Tibial artery (tissue), 4 donors: ENCODE measurements at regions not wholly inside any gene's neighbourhood (a gene's known extent, or its start where the extent isn't known, plus 50 kb on each side); places are given as distances from the start of the nearest gene placed in this dataset.

Experiments
- DNase-seq, 2 donors: peaks; one replicate each; pipeline ENCODE4 v3.0.0-alpha.2; 2019
- H3K27ac ChIP-seq, 2 donors: fragments of 200-600 bp; sonication (generic) in 1 of 2; 1 replicate in 1 of 2; 2 replicates in 1 of 2; pipeline ENCODE4 v1.5.1; 2018 to 2019; ENCODE audit warnings: mild to moderate bottlenecking in 1 of 2
- H3K27me3 ChIP-seq, 2 donors: fragments of 200-600 bp; sonication (generic) in 1 of 2; one replicate each; pipeline versions ENCODE4 v1.5.1 to v1.6.0; 2016 to 2019
- H3K36me3 ChIP-seq, 3 donors: fragments of 200-600 bp; sonication (generic) in 2 of 3; one replicate each; pipeline ENCODE4 v1.5.1; 2016 to 2019; ENCODE audit warnings: mild to moderate bottlenecking in 2 of 3
- H3K4me1 ChIP-seq, 4 donors: fragments of 200-600 bp; sonication (generic) in 2 of 4; 1 replicate in 3 of 4; 2 replicates in 1 of 4; pipeline ENCODE4 v1.5.1; 2016 to 2019
- H3K4me3 ChIP-seq, 2 donors: fragments of 200-600 bp; sonication (generic) in 1 of 2; 1 replicate in 1 of 2; 2 replicates in 1 of 2; pipeline ENCODE4 v1.5.1; 2018 to 2019; ENCODE audit warnings: mild to moderate bottlenecking in 2 of 2
- H3K9me3 ChIP-seq, 3 donors: fragments of 200-600 bp; sonication (generic) in 1 of 3; one replicate each; pipeline ENCODE4 v1.5.1; 2016 to 2019
- intact Hi-C: fragments of 100-400 bp; cut with DNase I; formaldehyde crosslinking; loops from one replicate; pipeline ENCODE4 v1.15.0; 2023; ENCODE audit warnings: low total_unique reads
- TF ChIP-seq, protein P1 (sequence below), 2 experiments: fragments of 200-600 bp in 1 of 2; fragments of 450-650 bp in 1 of 2; IDR thresholded peaks; one replicate each; pipeline ENCODE4 v1.5.1; 2017 to 2019; ENCODE audit warnings: antibody characterized with exemption in 2 of 2, mild to moderate bottlenecking in 1 of 2, moderate library complexity in 1 of 2

DNA sequence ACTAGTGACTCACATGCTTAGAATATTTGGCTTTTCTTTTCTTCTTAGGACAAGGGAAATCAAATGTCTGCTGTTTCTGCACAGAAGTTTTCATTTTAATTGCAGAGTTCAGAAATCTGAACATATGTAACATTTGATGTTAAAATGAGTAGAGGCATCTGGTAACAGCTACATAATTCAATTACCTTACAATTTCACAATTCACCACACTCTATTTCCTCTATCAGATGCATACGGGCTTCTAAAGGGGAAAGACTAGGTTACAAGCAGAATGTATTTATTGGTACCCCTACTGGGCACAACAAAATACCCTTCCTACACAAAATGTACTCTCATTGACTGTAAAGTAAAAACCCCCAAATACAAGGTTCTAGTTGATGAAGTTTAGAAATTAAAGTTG lies 176.0 kb downstream of the SOX2 start:
- TF ChIP-seq, protein P1, sequence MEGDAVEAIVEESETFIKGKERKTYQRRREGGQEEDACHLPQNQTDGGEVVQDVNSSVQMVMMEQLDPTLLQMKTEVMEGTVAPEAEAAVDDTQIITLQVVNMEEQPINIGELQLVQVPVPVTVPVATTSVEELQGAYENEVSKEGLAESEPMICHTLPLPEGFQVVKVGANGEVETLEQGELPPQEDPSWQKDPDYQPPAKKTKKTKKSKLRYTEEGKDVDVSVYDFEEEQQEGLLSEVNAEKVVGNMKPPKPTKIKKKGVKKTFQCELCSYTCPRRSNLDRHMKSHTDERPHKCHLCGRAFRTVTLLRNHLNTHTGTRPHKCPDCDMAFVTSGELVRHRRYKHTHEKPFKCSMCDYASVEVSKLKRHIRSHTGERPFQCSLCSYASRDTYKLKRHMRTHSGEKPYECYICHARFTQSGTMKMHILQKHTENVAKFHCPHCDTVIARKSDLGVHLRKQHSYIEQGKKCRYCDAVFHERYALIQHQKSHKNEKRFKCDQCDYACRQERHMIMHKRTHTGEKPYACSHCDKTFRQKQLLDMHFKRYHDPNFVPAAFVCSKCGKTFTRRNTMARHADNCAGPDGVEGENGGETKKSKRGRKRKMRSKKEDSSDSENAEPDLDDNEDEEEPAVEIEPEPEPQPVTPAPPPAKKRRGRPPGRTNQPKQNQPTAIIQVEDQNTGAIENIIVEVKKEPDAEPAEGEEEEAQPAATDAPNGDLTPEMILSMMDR (IDR thresholded peaks at IDR 0.05): no peak
- H3K4me1 ChIP-seq: no peaks in the 10 kb centered on the region
- H3K9me3 ChIP-seq: no peaks in the 10 kb centered on the region
- no peaks in the 10 kb centered on the region for H3K27me3 ChIP-seq
- H3K27ac ChIP-seq: no peak overlapping the region
- no peak overlapping the region for H3K4me3 ChIP-seq
- H3K36me3 ChIP-seq: no peaks in the 10 kb centered on the region
- intact Hi-C loops: no loop called here
- no peak for DNase-seq

DNA sequence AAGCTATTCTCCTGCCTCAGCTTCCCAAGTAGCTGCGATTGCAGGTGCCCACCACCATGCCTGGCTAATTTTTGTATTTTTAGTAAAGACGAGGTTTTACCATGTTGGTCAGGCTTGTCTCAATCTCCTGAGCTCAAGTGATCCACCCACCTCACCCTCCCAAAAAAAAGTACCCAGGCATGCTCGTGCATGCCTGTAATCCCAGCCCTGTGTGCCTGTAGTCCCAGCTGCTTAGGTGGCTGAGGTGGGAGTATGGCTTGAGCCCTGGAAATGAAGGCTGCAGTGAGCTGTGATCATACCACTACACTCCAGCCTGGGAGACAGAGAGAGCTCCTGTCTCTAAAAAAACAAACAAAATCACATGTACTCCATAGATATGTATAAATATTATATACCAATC lies 176.5 kb downstream of the SOX2 start:
- no peak for DNase-seq
- no peak overlapping the region for H3K27ac ChIP-seq
- intact Hi-C loops: no loop called here
- TF ChIP-seq, protein P1 (IDR thresholded peaks at IDR 0.05): no peak
- no peaks in the 10 kb centered on the region for H3K36me3 ChIP-seq
- H3K27me3 ChIP-seq: no peaks in the 10 kb centered on the region
- no peak overlapping the region for H3K4me3 ChIP-seq
- no peaks in the 10 kb centered on the region for H3K9me3 ChIP-seq
- H3K4me1 ChIP-seq: no peaks in the 10 kb centered on the region

DNA sequence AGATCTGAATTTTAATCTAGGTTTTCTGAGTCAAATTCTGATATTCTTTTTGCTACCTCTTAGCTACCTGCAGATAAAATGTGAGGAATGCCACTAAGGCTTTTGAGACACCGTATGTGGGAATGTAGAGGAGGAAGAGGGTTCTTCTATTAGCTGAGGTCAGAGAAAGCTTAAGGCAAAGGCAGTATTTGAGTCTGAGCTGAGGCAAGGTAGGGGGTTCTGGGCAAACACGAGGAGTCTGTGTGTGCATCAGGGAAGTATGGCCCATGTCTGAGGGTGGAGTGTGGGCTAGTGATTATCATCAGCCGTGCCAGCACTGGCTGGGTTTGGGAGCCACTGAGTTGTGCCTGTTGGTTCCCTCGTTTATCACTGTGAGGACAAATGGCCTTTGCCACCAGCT lies 181.1 kb downstream of the SOX2 start:
- no peak for DNase-seq

DNA sequence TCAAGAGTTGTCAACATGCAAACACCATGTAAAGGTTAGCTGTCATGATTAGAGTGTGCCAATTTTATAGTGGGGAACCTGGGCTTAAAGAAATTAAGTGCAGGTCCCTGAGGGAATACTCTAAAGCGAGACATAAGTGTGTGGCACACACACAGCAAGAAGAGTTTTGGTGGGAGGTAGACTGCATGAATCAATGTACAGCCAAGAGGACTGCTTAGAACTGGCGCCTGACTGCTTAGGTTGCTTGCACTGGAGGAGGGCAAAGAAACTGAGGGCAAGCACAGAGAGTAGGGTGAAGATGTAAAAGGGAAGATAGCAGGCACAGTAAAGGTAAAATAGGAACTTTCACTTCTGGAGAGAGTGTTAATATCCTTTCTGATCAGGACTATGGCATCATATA lies 184.9 kb downstream of the SOX2 start:
- intact Hi-C loops: no loop called here

More for the DNA sequence above, 181.1 kb downstream of the SOX2 start:
- H3K4me1 ChIP-seq: no peaks in the 10 kb centered on the region
- intact Hi-C loops: no loop called here
- no peak overlapping the region for H3K27ac ChIP-seq
- H3K4me3 ChIP-seq: no peak overlapping the region
- no peaks in the 10 kb centered on the region for H3K9me3 ChIP-seq
- TF ChIP-seq, protein P1 (IDR thresholded peaks at IDR 0.05): no peak
- no peaks in the 10 kb centered on the region for H3K36me3 ChIP-seq
- no peaks in the 10 kb centered on the region for H3K27me3 ChIP-seq

DNA sequence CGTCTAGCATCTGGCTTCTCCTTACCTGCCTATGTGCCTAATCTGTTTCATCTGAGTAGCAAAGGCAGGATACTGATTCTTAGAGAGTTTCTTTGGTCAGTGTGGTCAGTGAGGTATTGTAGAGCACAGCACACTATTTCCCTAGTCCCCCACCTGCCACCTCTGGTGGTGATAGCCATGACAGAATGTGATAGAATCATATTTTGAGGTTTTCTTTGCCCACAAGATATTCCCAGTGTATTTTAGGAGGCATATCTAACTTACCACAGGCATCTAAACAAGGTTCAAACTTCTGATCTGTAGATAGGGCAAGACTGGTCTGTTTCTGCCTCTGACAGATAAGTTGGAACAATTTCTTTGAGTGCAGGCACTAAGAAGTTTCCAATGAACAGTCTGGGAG lies 188.0 kb downstream of the SOX2 start:
- Histone ChIP-seq H3K9me3 (no peaks in the 10 kb centered on the region), H3K4me1 (no peaks in the 10 kb centered on the region), H3K36me3 (no peaks in the 10 kb centered on the region), H3K27me3 (no peaks in the 10 kb centered on the region), H3K27ac (no peak overlapping the region), H3K4me3 (no peak overlapping the region)
- TF ChIP-seq, protein P1 (IDR thresholded peaks at IDR 0.05): no peak
- DNase-seq: no peak
- intact Hi-C loops: no loop called here

More for the DNA sequence above, 184.9 kb downstream of the SOX2 start:
- Histone ChIP-seq H3K27me3 (no peaks in the 10 kb centered on the region), H3K36me3 (no peaks in the 10 kb centered on the region), H3K4me1 (no peaks in the 10 kb centered on the region), H3K9me3 (no peaks in the 10 kb centered on the region), H3K4me3 (no peak overlapping the region), H3K27ac (no peak overlapping the region)
- TF ChIP-seq, protein P1 (IDR thresholded peaks at IDR 0.05): no peak
- no peak for DNase-seq

DNA sequence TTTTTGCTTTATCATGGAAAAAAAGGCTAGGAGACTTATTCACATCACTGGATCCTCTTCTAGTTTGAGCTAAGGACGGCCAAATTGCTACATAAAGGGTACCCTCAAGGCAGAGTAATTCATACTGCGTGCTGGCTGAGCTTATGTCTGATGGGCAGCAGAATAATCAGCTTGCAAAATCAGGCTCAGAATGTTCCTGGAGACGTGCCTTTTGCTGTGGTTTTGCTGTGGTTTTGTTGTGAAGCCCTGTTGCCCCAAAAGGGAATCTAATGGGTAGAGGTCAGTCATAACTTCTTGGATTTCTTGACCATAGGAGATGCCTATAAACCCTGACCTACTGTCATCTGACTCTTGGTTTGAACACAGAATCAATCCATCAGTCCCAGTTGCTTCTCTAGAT lies 189.9 kb downstream of the SOX2 start:
- no peak for DNase-seq
- Histone ChIP-seq H3K27me3 (no peaks in the 10 kb centered on the region), H3K36me3 (no peaks in the 10 kb centered on the region), H3K27ac (no peak overlapping the region), H3K9me3 (no peaks in the 10 kb centered on the region), H3K4me1 (no peaks in the 10 kb centered on the region), H3K4me3 (no peak overlapping the region)
- intact Hi-C loops: no loop called here
- TF ChIP-seq, protein P1 (IDR thresholded peaks at IDR 0.05): no peak
